Activated T-helper 2 cell treated with anti-CD3 and anti-CD28 coated beads, Interferon-gamma antibody, Interleukin-2, Interleukin-4, amounts not matched to agents 10 μg/mL and 5 μg/mL and 100 μg/mL, durations not matched to agents 14 hours and 24 hours and 36 hours (primary cell): ENCODE measurements at regions not wholly inside any gene's neighbourhood (a gene's known extent, or its start where the extent isn't known, plus 50 kb on each side); places are given as distances from the start of the nearest gene placed in this dataset.

Experiments
- DNase-seq: peaks from one replicate; pipeline ENCODE4 v3.0.0; 2021; ENCODE audit warnings: low spot score
- H3K27ac Mint-ChIP-seq: one replicate; pipeline ENCODE4 v1.8.0; 2021; ENCODE audit warnings: mixed read lengths
- H3K27me3 Mint-ChIP-seq: one replicate; pipeline ENCODE4 v1.8.0; 2021; ENCODE audit warnings: low read depth, mixed read lengths
- H3K36me3 Mint-ChIP-seq: one replicate; pipeline ENCODE4 v1.8.0; 2021; ENCODE audit warnings: low read depth, mixed read lengths
- H3K4me1 Mint-ChIP-seq: one replicate; pipeline ENCODE4 v1.8.0; 2021; ENCODE audit warnings: low read depth, mixed read lengths
- H3K4me3 Mint-ChIP-seq: one replicate; pipeline ENCODE4 v1.8.0; 2021; ENCODE audit warnings: low read depth, mild to moderate bottlenecking, moderate library complexity, mixed read lengths
- H3K9me3 Mint-ChIP-seq: one replicate; pipeline ENCODE4 v1.8.0; 2021; ENCODE audit warnings: mixed read lengths
- intact Hi-C: fragments of 100-400 bp; cut with micrococcal nuclease; formaldehyde crosslinking; loops from one replicate; pipeline ENCODE4 v1.15.1; 2023

GRCh38 chrX:122835886-122836285 is 348.2 kb upstream of the GRIA3 start:
- no peaks in the 10 kb centered on the region for H3K9me3 Mint-ChIP-seq
- H3K4me1 Mint-ChIP-seq: no peaks in the 10 kb centered on the region
- no peak for DNase-seq
- no peak overlapping the region for H3K27ac Mint-ChIP-seq
- no peaks in the 10 kb centered on the region for H3K27me3 Mint-ChIP-seq
- H3K4me3 Mint-ChIP-seq: no peak overlapping the region
- intact Hi-C loops: no loop called here
- no peaks in the 10 kb centered on the region for H3K36me3 Mint-ChIP-seq

GRCh38 chrX:122850326-122850725 is 333.8 kb upstream of the GRIA3 start:
- H3K27ac Mint-ChIP-seq: no peak overlapping the region
- H3K36me3 Mint-ChIP-seq: no peaks in the 10 kb centered on the region
- H3K4me1 Mint-ChIP-seq: no peaks in the 10 kb centered on the region
- no peak for DNase-seq
- intact Hi-C loops: no loop called here
- no peak overlapping the region for H3K4me3 Mint-ChIP-seq
- no peaks in the 10 kb centered on the region for H3K27me3 Mint-ChIP-seq
- no peaks in the 10 kb centered on the region for H3K9me3 Mint-ChIP-seq

GRCh38 chrX:122856205-122856604 is 327.9 kb upstream of the GRIA3 start:
- Mint-ChIP-seq H3K36me3 (no peaks in the 10 kb centered on the region), H3K4me3 (no peak overlapping the region), H3K4me1 (no peaks in the 10 kb centered on the region), H3K27ac (no peak overlapping the region), H3K9me3 (no peaks in the 10 kb centered on the region), H3K27me3 (no peaks in the 10 kb centered on the region)
- no peak for DNase-seq
- intact Hi-C loops: no loop called here

GRCh38 chrX:122857734-122858133 is 326.3 kb upstream of the GRIA3 start:
- Mint-ChIP-seq H3K27ac (no peak overlapping the region), H3K4me3 (no peak overlapping the region), H3K27me3 (no peaks in the 10 kb centered on the region), H3K4me1 (no peaks in the 10 kb centered on the region), H3K36me3 (no peaks in the 10 kb centered on the region), H3K9me3 (no peaks in the 10 kb centered on the region)
- intact Hi-C loops: no loop called here
- DNase-seq: no peak

- Mint-ChIP-seq H3K4me3 (no peak overlapping the region), H3K4me1 (no peaks in the 10 kb centered on the region), H3K9me3 (no peaks in the 10 kb centered on the region), H3K36me3 (no peaks in the 10 kb centered on the region), H3K27ac (no peak overlapping the region), H3K27me3 (no peaks in the 10 kb centered on the region)
- intact Hi-C loops: no loop called here
- DNase-seq: no peak
Measured at GRCh38 chrX:122863067-122863466, 321.0 kb upstream of the GRIA3 start.

- intact Hi-C loops: no loop called here
- no peaks in the 10 kb centered on the region for H3K9me3 Mint-ChIP-seq
- DNase-seq: no peak
- H3K4me3 Mint-ChIP-seq: no peak overlapping the region
- H3K27me3 Mint-ChIP-seq: no peaks in the 10 kb centered on the region
- no peaks in the 10 kb centered on the region for H3K36me3 Mint-ChIP-seq
- H3K4me1 Mint-ChIP-seq: no peaks in the 10 kb centered on the region
- no peak overlapping the region for H3K27ac Mint-ChIP-seq
Measured at GRCh38 chrX:122866532-122866931, 317.5 kb upstream of the GRIA3 start.

GRCh38 chrX:122868631-122869030 is 315.4 kb upstream of the GRIA3 start:
- H3K4me3 Mint-ChIP-seq: no peak overlapping the region
- H3K27ac Mint-ChIP-seq: no peak overlapping the region
- no peaks in the 10 kb centered on the region for H3K36me3 Mint-ChIP-seq
- H3K4me1 Mint-ChIP-seq: no peaks in the 10 kb centered on the region
- no peaks in the 10 kb centered on the region for H3K27me3 Mint-ChIP-seq
- DNase-seq: no peak
- H3K9me3 Mint-ChIP-seq: no peaks in the 10 kb centered on the region
- intact Hi-C loops: no loop called here

GRCh38 chrX:122869171-122869570 is 314.9 kb upstream of the GRIA3 start:
- no peaks in the 10 kb centered on the region for H3K27me3 Mint-ChIP-seq
- H3K27ac Mint-ChIP-seq: no peak overlapping the region
- H3K4me1 Mint-ChIP-seq: no peaks in the 10 kb centered on the region
- no peak overlapping the region for H3K4me3 Mint-ChIP-seq
- intact Hi-C loops: no loop called here
- no peaks in the 10 kb centered on the region for H3K9me3 Mint-ChIP-seq
- DNase-seq: no peak
- H3K36me3 Mint-ChIP-seq: no peaks in the 10 kb centered on the region

- H3K4me1 Mint-ChIP-seq: no peaks in the 10 kb centered on the region
- intact Hi-C loops: no loop called here
- H3K4me3 Mint-ChIP-seq: no peak overlapping the region
- no peaks in the 10 kb centered on the region for H3K27me3 Mint-ChIP-seq
- no peak for DNase-seq
- no peaks in the 10 kb centered on the region for H3K36me3 Mint-ChIP-seq
- no peaks in the 10 kb centered on the region for H3K9me3 Mint-ChIP-seq
- no peak overlapping the region for H3K27ac Mint-ChIP-seq
Measured at GRCh38 chrX:122878269-122878668, 305.8 kb upstream of the GRIA3 start.

GRCh38 chrX:122880952-122881351 is 303.1 kb upstream of the GRIA3 start:
- Mint-ChIP-seq H3K27ac (no peak overlapping the region), H3K9me3 (no peaks in the 10 kb centered on the region), H3K4me1 (no peaks in the 10 kb centered on the region), H3K27me3 (no peaks in the 10 kb centered on the region), H3K4me3 (no peak overlapping the region), H3K36me3 (no peaks in the 10 kb centered on the region)
- intact Hi-C loops: no loop called here
- DNase-seq: no peak

- no peak for DNase-seq
- Mint-ChIP-seq H3K4me3 (no peak overlapping the region), H3K9me3 (no peaks in the 10 kb centered on the region), H3K36me3 (no peaks in the 10 kb centered on the region), H3K27ac (no peak overlapping the region), H3K4me1 (no peaks in the 10 kb centered on the region), H3K27me3 (no peaks in the 10 kb centered on the region)
- intact Hi-C loops: no loop called here
Measured at GRCh38 chrX:122890729-122891128, 293.3 kb upstream of the GRIA3 start.

GRCh38 chrX:122906726-122907125 is 277.4 kb upstream of the GRIA3 start:
- Mint-ChIP-seq H3K36me3 (no peaks in the 10 kb centered on the region), H3K27ac (no peak overlapping the region), H3K9me3 (peaks cover 20% of the 10 kb centered on the region), H3K27me3 (no peaks in the 10 kb centered on the region), H3K4me1 (no peaks in the 10 kb centered on the region), H3K4me3 (no peak overlapping the region)
- DNase-seq: no peak
- intact Hi-C loops: no loop called here

- Mint-ChIP-seq H3K4me3 (no peak overlapping the region), H3K36me3 (no peaks in the 10 kb centered on the region), H3K27ac (no peak overlapping the region), H3K27me3 (no peaks in the 10 kb centered on the region), H3K9me3 (peaks cover 20% of the 10 kb centered on the region), H3K4me1 (no peaks in the 10 kb centered on the region)
- no peak for DNase-seq
- intact Hi-C loops: no loop called here
Measured at GRCh38 chrX:122907375-122907774, 276.7 kb upstream of the GRIA3 start.

- DNase-seq: no peak
- Mint-ChIP-seq H3K9me3 (peaks cover 20% of the 10 kb centered on the region), H3K27me3 (no peaks in the 10 kb centered on the region), H3K4me3 (no peak overlapping the region), H3K36me3 (no peaks in the 10 kb centered on the region), H3K4me1 (no peaks in the 10 kb centered on the region), H3K27ac (no peak overlapping the region)
- intact Hi-C loops: no loop called here
Measured at GRCh38 chrX:122910697-122911096, 273.4 kb upstream of the GRIA3 start.
